HG02870 (cell line): ENCODE measurements at regions not wholly inside any gene's neighbourhood (a gene's known extent, or its start where the extent isn't known, plus 50 kb on each side); places are given as distances from the start of the nearest gene placed in this dataset.
"Not testable (repeated sequence)": the region's sequence is repeated elsewhere in the genome, so short reads cannot be mapped to it uniquely, and the experiment has no call there.

Experiments
- ATAC-seq: cut with Tn5 transposase; IDR thresholded peaks from one replicate; pipeline ENCODE4 v1.9.1; 2021; ENCODE audit warnings: mild to moderate bottlenecking, moderate library complexity; ENCODE audit not compliant: unreplicated experiment

DNA sequence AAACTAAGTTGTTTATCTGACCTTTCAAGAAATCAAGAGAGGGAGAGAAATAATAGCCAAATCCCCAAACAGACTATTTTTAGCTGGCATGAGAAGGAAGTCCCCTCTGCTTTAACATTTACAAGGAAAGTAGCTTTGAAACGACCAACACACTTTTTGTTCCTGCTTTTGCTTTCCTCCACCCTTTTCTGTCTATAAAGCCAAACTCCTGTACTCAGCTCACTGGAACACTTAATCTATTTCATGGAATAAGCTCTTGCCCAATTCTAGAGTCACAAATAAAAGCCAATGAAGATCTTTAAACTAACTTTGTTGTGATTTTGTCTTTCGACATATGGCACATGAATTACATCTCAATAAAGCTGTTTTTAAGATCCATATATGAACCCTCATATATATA lies 86.8 kb upstream of the CCDC71L start:
- ATAC-seq, result no peak

DNA sequence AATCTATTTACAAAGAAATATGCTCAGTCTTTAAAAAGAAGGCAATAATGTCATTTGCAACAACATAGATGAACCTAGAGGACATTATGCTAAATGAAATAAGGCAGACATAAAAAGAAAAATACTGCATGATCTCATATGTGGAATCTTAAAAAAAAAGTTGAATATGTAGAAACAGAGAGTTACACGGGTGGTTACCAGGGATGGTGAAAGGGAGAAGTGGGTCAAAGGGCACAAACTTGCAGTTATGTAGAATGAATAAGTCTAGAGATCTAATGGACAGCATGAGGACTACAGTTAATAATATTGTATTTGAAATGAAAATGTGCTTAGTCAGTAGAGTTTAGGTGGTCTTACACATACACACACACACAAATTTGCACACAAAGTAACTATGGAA lies 88.2 kb upstream of the CCDC71L start:
- ATAC-seq, result no peak

DNA sequence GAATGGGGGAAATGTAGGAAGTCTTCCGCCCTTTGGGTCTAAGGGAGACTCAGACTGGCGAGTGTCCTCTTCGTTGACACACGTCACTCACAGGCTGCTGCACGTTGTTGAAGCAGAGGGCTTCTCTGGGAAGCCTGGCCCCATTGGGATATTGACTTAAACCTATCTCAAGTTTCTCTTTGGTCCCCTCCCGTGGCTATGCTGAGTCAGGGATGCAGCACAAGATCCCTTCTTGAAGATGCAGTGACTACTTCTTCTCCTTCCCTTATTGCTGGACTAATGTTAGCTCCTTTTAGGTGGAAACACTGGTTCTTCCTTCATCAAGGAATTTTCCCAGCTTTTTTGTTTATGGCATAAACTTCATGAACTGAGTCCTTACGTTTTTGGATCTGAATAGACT lies 89.8 kb upstream of the CCDC71L start:
- ATAC-seq, result no peak

DNA sequence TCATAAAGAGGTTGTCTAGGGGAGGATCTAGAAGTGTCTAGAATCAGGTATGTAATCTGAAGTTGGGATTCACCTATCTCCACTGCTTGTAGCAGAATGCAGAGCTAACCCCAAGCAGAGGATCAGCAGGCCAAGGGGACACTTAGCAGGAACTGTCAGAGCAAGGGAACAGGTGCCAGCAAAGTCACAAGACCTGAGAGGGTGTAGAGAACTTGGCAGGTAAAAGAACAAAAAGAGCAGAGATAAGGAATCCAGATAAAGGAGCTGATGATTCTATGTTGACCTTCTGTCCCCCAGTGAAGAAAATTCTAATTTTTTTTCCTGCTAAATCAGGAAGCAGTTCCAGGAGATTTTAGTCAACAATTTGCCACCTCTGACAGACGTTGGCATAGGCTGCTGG lies 91.4 kb upstream of the CCDC71L start:
- no peak for ATAC-seq

DNA sequence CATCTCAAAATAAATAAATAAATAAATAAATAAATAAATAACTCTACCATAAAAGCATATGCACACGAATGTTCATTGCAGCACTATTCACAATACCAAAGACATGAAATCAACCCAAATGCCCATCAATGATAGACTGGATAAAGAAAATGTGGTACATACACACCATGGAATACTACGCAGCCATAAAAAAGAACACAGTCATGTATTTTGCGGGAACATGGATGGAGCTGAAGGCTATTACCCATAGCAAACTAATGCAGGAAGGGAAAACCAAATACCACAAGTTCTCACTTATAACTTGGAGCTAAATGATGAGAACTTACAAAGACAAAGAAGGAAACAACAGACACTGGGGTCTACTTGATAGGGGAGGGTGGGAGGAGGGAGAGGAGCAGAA lies 94.1 kb upstream of the CCDC71L start:
- ATAC-seq, result not testable (repeated sequence)

DNA sequence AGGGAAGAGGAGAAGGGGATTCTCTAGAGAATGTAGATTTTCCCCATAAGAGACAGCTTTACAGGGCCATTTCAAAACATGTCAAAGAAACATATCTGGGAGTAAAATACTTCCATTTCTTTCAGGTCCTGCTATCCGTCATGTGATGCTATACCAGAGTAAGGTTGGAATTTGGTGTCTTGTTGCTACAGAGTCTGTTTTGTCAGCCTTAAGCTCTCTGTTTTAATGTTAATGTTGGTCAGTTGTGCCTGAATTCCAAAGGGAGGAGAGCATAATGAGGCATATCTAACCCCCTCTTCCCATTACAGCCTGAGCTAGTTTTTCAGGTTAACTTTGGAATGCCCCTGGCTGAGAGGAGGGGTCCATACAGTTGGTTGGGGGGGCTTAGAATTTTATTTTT lies 94.7 kb upstream of the CCDC71L start:
- ATAC-seq, result no peak

DNA sequence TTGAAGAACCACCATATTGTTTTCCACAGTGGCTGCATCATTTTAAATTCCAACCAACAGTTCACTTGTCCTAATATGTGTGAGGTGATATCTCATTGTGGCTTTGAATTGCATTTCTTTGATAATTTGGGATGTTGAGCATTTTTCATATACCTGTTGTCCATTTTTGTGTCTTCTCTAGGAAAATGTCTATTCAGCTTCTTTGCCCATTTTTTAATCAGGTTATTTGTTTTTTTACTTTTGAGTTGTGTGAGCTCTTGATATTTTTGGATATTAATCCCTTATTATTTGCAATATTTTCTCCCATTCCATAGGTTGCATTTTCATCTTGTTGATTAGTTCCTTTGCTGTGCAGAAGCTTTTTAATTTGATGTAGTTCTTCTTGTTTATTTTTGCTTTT lies 95.1 kb upstream of the CCDC71L start:
- no peak for ATAC-seq

DNA sequence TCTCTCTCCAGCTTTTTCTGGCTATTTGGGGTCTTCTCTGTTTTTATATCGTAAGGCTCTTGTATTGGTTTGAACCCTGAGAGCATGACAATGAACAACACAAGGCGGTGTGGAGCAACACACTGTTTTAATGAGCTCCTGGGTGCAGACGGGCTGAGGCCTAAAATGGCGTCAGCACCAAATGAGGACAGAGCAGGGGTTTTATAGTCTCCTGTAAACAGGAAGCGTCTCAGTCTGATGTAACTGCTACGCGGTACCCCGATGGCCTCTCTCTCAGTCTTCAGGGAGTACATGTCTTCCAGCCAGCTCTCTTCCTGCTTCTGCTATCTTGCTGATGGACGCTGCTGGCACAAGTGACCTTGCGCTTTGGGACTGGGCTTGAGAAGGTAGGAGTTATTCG lies 95.9 kb upstream of the CCDC71L start:
- ATAC-seq, result no peak

DNA sequence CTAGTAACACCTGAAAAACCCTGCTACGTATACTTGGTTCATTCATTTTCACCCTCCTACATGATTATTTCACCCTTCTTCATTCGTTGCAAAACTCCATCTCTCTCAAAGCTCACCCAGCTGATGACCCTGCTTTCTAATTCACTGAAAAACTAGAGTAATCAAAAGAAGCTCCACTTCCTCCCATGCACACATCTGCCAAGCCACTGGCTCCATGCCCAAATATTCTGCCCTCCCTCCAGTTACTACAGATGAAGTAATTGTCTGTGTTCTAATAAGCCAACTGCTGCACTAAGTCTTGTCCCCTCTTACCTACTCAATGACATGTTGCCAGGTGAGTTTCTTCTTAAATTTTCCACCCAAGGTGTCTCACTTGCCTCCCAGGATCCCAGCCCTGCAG lies 96.9 kb upstream of the CCDC71L start:
- ATAC-seq, result no peak

DNA sequence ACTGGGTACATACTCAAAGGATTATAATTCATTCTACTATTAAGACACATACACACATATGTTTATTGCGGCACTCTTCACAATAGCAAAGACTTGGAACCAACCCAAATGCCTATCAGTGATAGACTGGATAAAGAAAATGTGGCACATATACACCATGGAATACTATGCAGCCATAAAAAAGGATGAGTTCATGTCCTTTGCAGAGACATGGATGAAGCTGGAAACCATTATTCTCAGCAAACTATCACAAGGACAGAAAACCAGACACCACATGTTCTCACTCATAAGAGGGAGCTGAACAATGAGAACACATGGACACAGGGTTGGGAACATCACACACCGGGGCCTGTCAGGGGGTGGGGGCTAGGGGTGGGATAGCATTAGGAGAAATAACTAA lies 101.9 kb upstream of the CCDC71L start:
- ATAC-seq, result not testable (repeated sequence)

DNA sequence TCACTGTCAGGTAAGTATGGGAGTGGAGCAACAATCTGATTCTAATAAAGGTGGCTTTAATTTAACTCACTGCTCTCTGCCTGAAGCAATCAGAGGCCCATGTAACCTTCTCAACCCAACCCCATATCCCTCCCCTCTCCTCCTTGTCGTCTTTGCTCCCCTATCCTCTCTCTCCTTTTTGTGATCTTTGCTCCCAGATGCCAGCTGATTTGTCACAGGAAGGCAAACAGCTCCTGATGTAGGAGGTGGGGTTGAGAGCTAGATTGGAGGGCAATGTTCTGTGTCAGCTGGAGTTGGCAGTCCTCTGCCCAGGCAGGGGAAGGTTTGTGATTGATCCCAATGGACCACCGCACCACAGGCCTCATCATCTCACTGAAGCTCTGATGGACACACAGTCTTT lies 101.4 kb upstream of the PIK3CG start:
- ATAC-seq, result no peak

DNA sequence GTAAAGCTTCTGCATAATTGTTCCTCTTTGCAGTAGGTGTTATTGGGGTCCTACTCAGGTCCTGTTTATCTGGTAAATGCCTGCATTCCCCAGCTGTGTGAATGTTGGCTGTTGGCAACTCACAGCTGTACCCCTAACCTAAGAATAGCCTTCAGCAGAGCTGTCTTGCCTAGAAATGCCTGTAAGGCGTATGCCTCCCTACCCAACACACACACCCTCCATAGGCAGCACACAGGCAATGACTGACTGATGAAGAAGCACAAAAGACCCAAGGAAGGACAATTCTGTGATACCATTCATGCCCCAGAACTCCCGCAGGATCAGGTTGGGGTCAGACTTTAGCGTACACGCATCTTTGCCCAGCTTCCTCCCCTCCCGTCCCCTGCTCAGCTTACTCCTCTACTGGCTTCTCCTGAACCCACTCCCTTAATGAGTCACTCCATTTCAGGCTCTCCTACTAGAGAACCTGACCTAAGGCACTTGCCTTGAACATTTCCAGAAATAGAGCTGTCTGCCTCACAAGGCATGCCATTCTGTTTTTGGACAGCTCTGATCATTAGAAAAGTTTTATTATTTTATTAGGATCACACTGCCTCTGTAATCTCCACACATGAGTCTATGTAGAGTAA lies 99.2 kb upstream of the PIK3CG start:
- no peak for ATAC-seq

DNA sequence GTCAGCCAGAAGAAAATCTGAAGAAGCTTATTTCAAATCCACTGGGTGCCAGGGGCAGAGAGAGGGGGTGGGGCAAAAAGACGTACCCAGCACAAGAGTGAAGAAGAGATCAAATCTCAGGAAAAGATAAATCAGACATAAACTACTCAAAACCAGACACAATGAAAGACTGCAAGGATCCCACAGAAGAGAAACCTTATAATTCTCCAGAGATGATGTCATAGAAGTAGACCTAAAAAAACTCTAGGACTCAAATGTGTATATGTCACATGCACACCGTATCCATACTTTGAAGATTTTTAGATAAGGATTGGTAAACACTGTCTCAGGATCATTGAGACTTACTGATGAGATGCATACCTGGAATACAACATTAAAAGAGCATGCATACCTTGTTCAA lies 98.5 kb upstream of the PIK3CG start:
- ATAC-seq, result no peak

DNA sequence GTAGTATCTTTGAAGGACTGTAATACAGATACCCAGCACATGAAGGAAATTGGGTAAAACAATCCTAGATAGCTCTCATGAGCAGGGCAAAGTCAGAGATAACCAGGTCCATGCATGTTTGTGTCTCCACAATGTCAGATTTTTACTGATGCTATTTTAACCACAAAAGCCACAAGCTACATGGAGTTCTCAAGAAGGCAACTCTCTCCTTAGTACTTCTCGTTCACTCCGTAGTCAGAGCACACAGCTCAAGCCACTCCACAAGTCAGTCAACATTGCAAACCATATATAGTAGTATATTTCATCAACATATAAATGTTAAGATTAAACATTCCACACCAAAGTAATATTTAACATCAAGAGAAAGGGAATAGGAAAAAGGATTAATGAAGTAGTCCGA lies 98.0 kb upstream of the PIK3CG start:
- no peak for ATAC-seq

DNA sequence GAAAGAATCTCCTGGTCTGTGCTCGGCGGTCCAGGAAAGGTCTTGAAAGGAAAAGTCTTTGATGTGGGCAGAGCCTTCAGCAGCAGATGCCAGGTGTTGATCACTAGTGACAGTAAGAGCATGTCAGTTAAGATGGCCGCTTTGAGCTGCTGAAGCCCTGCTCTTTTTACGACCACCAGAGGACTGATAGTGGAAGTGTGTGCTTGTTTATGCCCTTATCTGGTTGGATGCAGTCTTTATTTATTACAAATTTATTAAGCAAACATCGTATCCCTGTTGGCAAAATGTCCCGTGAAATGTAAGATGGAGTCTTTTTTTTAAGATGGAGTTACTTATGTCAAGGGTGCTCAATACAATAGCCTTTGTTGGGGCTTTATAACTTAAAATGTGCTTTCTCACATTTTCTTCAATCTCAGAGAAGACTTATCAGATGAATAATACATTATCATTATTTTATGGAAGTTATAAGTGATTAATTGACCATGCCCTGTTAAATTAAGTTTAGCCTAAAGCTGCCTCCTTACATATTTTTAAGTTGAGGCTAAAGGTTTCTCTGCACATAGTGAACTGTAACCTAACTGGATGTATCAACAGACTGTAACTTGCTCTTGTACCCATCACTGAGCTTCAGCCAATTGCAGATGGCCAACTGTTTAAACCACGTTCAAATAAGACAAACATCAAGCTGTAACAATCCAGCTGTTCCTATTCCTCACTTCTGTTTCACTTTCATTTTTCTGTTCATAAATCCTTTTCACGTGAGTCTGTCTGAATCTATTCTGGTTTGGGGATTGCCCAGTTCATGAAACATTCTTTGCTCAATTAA lies 97.4 kb upstream of the PIK3CG start:
- ATAC-seq, result peak; percentile 77

DNA sequence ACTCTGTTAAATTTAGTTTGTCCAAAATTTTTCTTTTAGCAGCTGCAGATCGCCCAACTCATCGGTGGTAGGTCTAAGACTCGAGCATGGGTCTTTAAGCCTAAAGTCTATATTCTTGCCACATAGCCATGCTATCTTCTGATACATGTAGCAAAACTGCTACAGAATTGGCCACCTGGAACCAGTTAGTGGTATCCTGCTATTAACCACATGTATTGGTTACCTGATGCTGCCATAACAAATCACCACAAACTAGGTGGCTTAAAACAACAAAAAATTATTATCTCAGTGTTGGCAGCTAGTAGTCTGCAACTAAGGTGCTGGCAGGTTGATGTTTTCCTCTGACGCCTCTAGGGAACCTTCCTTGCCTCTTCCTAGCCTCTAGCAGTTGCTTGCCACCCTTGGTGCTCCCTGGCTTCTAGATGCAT lies 96.7 kb upstream of the PIK3CG start:
- ATAC-seq, result peak; percentile 66

DNA sequence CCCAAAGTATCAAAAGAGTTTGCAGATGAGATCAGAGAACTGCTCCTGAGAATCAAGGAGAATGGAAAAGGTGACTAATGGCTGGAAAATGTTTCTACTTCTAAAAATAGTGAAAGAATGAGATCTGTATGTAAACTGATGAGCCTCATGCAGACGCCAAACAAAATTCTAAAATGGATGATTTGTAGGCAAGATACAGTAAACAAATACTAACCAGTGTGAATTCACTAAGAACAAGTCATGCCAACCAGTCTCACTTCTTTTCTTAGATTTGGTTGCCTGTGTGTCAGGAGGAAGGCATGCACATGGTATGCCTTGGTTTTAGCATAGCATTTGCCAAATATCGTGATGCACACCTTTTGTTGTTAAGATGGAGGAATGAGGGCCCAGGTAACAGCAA lies 94.9 kb upstream of the PIK3CG start:
- no peak for ATAC-seq

DNA sequence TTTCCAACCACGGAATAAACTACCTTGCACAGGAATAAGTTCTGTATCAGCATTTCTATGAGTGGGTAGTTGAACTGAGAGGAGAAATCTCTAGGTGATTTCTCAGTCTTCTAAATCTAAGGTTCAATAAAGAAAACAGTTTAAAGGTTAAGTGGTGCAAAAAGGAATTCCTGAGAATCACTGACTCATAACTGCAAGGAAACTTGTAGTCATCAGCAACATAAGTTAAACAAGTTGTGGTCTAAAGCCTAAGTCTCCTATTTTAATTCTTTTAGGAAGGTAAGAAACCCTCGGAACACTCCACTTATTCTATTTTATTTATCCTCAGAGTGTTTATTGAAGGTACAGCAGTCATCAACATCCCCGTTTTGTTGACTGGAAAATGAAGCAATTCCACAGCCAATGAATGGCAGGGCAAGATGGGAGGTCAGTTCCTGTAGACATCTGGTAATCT lies 92.4 kb upstream of the PIK3CG start:
- ATAC-seq, result no peak

DNA sequence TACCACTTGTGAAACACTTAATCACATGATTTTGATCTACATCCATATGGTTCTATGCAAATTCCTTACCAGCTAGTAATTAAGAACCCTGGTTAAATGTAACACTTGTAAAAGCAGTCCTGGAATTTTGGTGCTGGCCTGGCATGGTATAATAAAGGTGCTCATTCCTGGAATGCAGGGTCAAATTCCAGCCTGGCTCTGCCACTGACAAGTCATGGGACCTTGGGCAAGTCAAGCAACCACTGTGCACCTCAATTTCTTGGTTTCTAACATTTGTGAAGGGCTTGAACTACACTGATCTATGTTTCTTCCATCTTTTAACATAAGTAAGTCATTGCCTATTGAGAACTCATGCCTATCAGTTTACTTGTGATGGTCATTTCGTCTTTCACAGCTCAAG lies 91.9 kb upstream of the PIK3CG start:
- no peak for ATAC-seq

DNA sequence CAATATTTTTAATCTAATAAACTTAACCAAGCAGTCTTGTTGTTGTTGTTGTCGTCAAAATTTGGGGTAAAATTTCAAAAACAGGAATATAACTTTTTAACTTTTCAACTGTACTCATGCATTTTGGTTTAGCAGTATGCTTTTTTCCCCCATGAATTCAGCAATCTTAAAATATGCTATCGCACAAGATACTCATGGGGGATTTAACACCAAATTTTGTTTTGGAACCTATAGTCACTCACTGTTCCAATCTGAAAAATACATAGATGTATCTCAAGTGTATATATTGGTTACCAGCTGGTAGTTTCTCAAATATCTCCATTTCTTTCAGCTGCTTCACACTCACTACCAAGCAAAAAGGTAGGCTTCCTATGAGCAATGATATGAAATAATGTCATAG lies 91.4 kb upstream of the PIK3CG start:
- ATAC-seq, result no peak

DNA sequence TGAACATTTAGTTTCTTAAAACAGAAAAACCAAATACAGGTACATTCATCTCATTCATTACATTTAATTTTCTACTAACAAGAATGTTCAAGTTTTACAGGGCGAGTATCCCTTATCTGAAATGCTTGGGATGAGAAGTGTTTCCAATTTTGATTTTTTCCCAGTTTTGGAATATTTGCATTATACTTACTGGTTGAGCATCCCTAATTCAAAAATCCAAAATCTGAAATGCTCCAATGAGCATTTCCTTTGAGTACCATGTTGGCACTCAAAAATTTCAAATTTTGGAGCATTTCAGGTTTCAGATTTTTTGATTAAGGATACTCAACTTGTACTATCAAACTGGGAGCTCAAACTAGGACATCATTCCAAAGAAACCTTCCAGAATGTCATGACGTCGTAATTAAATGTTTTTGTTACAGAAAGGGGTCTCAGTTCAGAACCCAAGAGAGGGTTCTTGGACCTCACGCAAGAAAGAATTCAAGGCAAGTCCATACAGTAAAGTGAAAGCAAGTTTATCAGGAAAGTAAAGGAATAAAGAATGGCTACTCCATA lies 90.8 kb upstream of the PIK3CG start:
- ATAC-seq, result no peak
